Muscle layer of duodenum (tissue), 2 donors: ENCODE measurements at regions not wholly inside any gene's neighbourhood (a gene's known extent, or its start where the extent isn't known, plus 50 kb on each side); places are given as distances from the start of the nearest gene placed in this dataset.

Experiments
- H3K27ac ChIP-seq: one replicate; pipeline ENCODE4 v1.7.0; 2013; ENCODE audit warnings: mild to moderate bottlenecking, low read length
- H3K27me3 ChIP-seq: one replicate; pipeline ENCODE4 v1.7.0; 2013; ENCODE audit warnings: low read depth, mild to moderate bottlenecking, control low read depth, low read length
- H3K36me3 ChIP-seq, 2 donors: one replicate each; pipeline ENCODE4 v1.7.0; 2013; ENCODE audit warnings: low read length in 2 of 2, control low read depth in 1 of 2, mild to moderate bottlenecking in 1 of 2; ENCODE audit not compliant: insufficient read depth in 2 of 2, control insufficient read depth in 1 of 2
- H3K4me1 ChIP-seq, 2 donors: one replicate each; pipeline ENCODE4 v1.7.0; 2013; ENCODE audit warnings: low read length in 2 of 2, mild to moderate bottlenecking in 2 of 2, control low read depth in 1 of 2, moderate library complexity in 1 of 2; ENCODE audit not compliant: insufficient read depth in 2 of 2, control insufficient read depth in 1 of 2
- H3K4me3 ChIP-seq, 2 donors: one replicate each; pipeline ENCODE4 v1.7.0; 2013; ENCODE audit warnings: low read length in 2 of 2, low read depth in 1 of 2, mild to moderate bottlenecking in 1 of 2
- H3K9me3 ChIP-seq, 2 donors: one replicate each; pipeline ENCODE4 v1.7.0; 2013; ENCODE audit warnings: low read length in 2 of 2, control low read depth in 1 of 2, mild to moderate bottlenecking in 1 of 2; ENCODE audit not compliant: control insufficient read depth in 1 of 2
- donor health status: healthy.

DNA sequence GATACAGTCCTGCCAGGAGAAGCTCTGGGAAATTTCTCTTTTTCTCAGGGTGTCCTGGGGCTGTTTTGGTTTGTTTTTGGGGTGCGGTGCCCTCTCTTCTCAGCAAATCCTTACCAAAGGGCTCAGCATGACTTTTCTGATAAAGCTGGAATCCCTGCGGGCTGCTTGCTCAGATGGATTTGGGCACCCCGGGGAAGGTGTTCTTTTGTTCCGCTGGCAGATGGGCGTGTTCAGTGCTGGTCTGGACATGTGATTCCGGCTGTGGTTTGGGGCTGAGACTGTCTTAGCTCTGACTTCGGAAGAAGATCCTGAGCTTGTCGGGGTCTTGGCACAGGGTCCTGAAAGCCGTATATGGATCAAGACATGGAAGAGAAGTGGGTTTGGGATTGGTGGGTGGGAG lies 134.2 kb upstream of the SPRED2 start:
- H3K4me1 ChIP-seq, result no peaks in the 10 kb centered on the region
- no peaks in the 10 kb centered on the region for H3K36me3 ChIP-seq
- no peaks in the 10 kb centered on the region for H3K9me3 ChIP-seq
- H3K27ac ChIP-seq, result no peak overlapping the region
- no peak overlapping the region for H3K4me3 ChIP-seq
- no peaks in the 10 kb centered on the region for H3K27me3 ChIP-seq

DNA sequence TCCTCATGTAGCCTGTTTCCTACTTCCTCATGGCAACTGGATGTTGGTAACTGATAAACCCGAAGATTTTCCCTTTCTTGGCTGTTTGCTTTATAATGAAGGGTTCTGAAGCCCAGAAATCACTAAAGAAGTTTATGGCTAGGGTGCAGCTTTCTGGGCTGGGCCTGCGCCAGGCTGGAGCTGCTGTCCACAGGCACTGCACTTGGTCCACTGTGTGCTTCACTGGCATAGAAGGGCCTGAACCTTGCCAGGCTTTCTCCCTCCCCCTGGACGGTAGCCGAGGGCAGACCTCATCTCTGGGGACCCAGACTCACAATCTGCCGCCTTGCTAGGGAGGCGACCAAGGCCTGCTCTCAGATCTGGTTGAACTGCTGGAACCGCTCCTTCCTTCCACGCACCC lies 133.3 kb upstream of the SPRED2 start:
- no peaks in the 10 kb centered on the region for H3K36me3 ChIP-seq
- H3K27me3 ChIP-seq, result no peaks in the 10 kb centered on the region
- no peaks in the 10 kb centered on the region for H3K9me3 ChIP-seq
- H3K4me3 ChIP-seq, result no peak overlapping the region
- no peaks in the 10 kb centered on the region for H3K4me1 ChIP-seq
- no peak overlapping the region for H3K27ac ChIP-seq

DNA sequence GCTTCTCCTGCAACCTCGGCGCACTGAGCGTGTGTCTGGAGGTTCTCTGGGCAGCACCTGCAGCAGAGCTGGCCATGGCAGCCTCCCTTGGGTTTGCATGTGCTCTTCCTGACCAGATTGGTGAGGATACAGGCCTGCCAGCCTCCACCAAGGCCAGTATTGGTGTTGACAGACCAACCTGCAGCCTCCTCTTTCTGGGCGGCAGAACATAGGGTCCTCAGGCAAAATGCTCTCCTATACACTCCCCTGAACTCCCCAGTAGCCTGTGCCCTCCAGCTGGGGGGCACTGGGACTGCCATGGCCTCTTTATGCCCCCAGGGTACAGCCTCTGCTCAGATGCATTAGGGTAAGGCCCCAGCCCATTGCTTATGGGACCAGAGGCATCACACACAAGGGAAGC lies 131.9 kb upstream of the SPRED2 start:
- Histone ChIP-seq H3K4me3 (no peak overlapping the region), H3K36me3 (no peaks in the 10 kb centered on the region), H3K27me3 (no peaks in the 10 kb centered on the region), H3K9me3 (no peaks in the 10 kb centered on the region), H3K27ac (no peak overlapping the region), H3K4me1 (no peaks in the 10 kb centered on the region)

DNA sequence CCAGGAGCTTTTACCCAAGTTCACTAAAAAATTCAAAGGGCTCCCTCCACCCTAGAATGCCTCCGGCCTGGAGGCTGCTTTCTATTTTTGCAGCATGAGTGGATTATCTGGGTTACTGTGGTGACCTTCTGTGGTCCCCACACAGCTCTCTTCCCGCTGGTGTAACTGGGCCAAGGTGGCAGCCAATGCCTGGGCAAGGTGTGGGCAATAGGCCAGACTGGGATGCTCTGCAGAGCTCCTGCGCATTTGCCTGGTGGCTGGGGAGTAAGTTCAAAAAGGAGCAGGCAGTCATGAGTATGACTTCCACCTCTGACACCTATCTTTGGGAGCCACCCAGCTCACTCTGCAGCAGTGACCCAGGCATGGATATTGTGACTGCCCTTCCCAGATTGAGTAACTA lies 130.5 kb upstream of the SPRED2 start:
- no peak overlapping the region for H3K4me3 ChIP-seq
- H3K27ac ChIP-seq, result no peak overlapping the region
- H3K9me3 ChIP-seq, result no peaks in the 10 kb centered on the region
- no peaks in the 10 kb centered on the region for H3K27me3 ChIP-seq
- H3K4me1 ChIP-seq, result no peaks in the 10 kb centered on the region
- no peaks in the 10 kb centered on the region for H3K36me3 ChIP-seq

DNA sequence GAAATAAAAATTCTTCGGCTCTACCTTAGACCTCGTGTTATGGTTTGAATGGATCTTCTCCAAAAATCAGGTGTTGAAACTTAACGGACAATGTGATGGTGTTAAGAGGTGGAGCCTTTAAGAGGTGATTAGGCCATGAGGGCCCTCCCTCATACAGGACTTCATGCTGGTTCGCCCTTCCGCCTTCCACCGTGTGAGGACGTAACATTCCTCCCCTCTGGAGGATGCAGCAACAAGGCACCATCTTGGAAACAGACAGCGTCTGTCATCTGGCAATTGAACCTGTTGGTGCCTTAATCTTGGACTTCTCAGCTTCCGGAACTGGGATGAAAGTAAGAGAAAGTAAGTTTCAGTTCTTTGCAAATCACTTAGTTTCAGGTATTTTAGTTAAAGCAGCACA lies 126.3 kb upstream of the SPRED2 start:
- Histone ChIP-seq H3K9me3 (no peaks in the 10 kb centered on the region), H3K4me1 (no peaks in the 10 kb centered on the region), H3K27me3 (no peaks in the 10 kb centered on the region), H3K36me3 (no peaks in the 10 kb centered on the region), H3K27ac (no peak overlapping the region), H3K4me3 (no peak overlapping the region)

DNA sequence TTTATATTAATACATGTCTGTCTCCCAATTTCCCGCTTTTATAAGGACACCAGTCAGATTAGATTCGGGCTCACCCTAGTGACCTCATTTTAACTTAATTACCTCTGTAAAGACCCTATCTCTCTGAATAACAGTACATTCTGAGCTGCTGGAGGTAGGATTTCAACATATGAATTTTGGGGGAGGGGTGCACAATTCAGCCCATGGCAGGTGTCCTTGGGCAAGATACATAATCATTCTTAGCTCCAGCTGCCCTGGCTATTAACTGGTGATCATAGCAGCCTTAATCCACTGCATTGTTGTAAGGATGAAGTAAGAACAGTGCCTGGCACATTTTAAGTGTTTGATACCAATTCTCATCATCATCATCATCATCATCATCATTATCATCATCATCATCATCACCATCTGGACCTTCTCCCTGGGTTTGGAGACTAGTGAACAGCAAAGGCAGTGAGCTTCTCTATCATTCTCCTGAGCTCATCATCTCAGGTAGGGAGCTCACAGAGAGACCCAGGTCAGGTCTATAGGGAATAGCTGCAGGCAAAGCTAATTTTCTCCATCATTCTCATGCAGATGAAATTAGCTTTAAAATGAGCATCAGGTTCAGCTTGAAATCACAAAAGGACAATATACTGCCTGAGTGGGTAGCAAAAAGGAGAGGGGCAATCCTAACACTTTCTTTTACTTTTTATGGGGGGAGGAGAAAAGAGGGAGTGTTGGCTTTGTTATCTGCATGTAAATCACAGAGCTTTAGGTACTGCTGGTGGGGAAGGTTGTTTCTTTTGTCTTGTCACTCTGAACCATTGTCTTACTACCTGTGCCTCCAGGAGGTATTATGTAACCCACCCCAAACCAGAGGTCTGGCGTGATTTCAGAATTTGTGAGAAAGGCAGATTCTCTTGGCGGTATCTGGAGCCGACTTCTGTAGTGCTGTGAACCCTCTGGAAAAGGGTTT lies 125.5 kb upstream of the SPRED2 start:
- H3K27me3 ChIP-seq, result no peaks in the 10 kb centered on the region
- no peak overlapping the region for H3K27ac ChIP-seq
- no peaks in the 10 kb centered on the region for H3K4me1 ChIP-seq
- H3K9me3 ChIP-seq, result no peaks in the 10 kb centered on the region
- no peak overlapping the region for H3K4me3 ChIP-seq
- no peaks in the 10 kb centered on the region for H3K36me3 ChIP-seq

- H3K27me3 ChIP-seq, result no peaks in the 10 kb centered on the region
- no peaks in the 10 kb centered on the region for H3K36me3 ChIP-seq
- no peak overlapping the region for H3K4me3 ChIP-seq
- H3K27ac ChIP-seq, result no peak overlapping the region
- no peaks in the 10 kb centered on the region for H3K9me3 ChIP-seq
- H3K4me1 ChIP-seq, result no peaks in the 10 kb centered on the region
Observed at GRCh38 chr2:65554765-65555591, 122.6 kb upstream of the SPRED2 start.

DNA sequence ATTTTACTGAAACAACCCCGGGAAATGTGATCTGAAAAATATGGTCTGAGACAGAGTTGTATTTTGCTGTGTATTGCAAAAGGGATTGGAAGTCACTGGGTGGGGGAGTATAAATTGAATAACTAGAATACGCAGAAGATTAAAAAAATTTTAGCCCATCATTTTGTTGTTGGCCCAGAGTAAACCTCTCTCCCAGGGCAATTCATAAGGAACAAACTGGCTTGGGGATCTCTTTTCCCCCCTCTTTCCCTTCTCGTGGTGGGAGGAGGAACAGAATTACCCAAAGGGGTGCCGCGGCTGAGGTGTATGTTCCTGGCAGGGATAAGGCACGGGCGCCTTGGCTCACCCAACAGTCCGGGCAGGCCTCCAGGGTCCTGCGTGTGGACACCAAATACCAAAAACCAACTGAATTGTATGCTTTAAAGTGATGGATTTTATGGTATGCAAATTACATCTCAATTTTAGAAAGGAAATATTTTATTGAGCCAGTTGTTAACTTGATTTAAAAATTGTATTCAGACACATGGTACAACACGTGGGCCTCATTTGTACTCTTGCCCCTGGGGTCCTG lies 121.2 kb upstream of the SPRED2 start:
- no peaks in the 10 kb centered on the region for H3K9me3 ChIP-seq
- H3K27ac ChIP-seq, result no peak overlapping the region
- no peak overlapping the region for H3K4me3 ChIP-seq
- no peaks in the 10 kb centered on the region for H3K4me1 ChIP-seq
- H3K27me3 ChIP-seq, result no peaks in the 10 kb centered on the region
- H3K36me3 ChIP-seq, result no peaks in the 10 kb centered on the region

- H3K4me3 ChIP-seq, result no peak overlapping the region
- no peaks in the 10 kb centered on the region for H3K27me3 ChIP-seq
- no peaks in the 10 kb centered on the region for H3K9me3 ChIP-seq
- no peaks in the 10 kb centered on the region for H3K4me1 ChIP-seq
- no peak overlapping the region for H3K27ac ChIP-seq
- H3K36me3 ChIP-seq, result no peaks in the 10 kb centered on the region
Observed at GRCh38 chr2:65551528-65551927, 119.1 kb upstream of the SPRED2 start.

DNA sequence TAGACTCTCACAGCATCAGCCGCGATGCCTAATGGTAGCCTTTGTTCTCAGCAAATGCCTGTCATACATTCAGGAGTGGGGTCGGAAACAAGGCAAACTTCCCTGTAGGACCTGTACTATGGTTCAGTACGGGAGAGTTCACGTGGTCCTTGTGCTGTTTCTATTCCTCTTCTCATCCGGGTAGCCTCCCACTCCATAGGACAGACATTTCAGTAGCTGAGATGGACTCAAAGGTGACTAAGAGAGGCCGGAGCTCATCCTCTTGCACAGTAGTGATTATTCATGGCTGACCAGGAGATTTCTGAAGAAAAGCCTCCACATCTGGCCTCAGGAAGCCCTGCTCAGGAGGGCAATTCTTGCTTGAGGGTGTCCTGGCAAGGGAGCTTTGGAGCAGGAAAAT lies 117.8 kb upstream of the SPRED2 start:
- Histone ChIP-seq H3K36me3 (no peaks in the 10 kb centered on the region), H3K27ac (no peak overlapping the region), H3K27me3 (no peaks in the 10 kb centered on the region), H3K4me1 (no peaks in the 10 kb centered on the region), H3K9me3 (no peaks in the 10 kb centered on the region), H3K4me3 (no peak overlapping the region)

DNA sequence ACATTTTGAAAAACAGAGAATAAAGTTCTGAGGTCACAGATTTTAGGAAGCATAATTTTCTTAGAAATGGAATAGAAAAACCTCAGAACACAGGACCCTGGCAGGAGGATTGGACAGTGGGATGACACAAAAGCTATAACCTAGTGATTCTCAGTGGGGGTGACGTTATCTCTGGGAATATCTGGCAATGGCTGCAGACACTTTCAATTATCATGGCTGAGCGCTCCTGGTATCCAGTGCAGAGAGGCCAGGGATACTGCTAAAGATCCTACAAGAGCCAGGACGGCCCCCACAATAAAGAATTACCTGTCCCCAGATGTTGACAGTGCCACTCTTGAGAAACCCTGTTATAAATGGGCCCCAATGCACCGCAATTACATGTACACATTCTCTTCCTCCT lies 117.2 kb upstream of the SPRED2 start:
- no peak overlapping the region for H3K4me3 ChIP-seq
- no peaks in the 10 kb centered on the region for H3K4me1 ChIP-seq
- no peaks in the 10 kb centered on the region for H3K36me3 ChIP-seq
- H3K9me3 ChIP-seq, result no peaks in the 10 kb centered on the region
- H3K27me3 ChIP-seq, result no peaks in the 10 kb centered on the region
- H3K27ac ChIP-seq, result no peak overlapping the region
